Fibroblast of skin of left biceps (primary cell): ENCODE measurements at regions not wholly inside any gene's neighbourhood (a gene's known extent, or its start where the extent isn't known, plus 50 kb on each side); places are given as distances from the start of the nearest gene placed in this dataset.
"Not testable (repeated sequence)": the region's sequence is repeated elsewhere in the genome, so short reads cannot be mapped to it uniquely, and the experiment has no call there.

ENCODE experiments used
- DNase-seq, 2 experiments: peaks; one replicate each; pipeline ENCODE4 v3.0.0-alpha.2; 2013; ENCODE audit warnings: low read depth in 2 of 2

DNA sequence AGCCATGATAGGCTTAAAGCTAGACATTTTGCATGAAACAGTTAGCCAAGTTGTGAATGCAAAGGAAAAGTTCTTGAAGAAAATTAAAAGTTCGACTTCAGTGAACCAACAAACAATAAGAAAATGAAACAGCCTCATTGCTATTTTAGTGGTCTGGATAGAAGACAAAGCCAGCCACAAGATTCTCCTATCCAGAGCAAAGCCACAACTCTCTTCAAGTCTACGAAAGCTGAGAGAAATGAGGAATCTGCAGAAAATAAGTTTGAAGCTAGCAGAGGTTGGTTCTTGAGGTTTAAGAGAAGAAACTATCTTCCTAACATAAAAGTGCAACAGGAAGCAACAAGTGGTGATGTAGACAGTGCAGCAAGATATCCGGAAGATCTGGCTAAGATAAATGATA, 271.4 kb upstream of the GRM3 start:
- DNase-seq = no peak

DNA sequence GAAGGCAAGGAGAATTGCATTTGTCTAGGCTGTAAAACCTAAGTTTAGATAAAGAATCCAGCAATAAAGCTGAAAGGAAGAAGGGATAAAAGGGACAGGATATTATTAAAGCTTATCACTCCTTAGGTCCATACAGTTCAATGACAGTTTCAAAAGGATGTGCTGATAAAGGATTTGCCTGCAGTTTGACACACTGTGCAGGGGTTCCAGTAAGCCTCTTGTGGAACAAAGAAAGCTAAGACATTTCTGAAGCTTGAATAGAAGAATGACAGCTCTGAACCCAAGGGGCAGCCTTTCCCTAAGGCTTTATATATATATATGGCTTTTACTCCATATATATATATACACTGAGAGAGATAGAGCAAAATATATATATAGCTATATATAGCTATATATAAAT, 276.8 kb upstream of the GRM3 start:
- DNase-seq = no peak

- DNase-seq = not testable (repeated sequence)
These were observed 303.3 kb upstream of the GRM3 start for GRCh38 chr7:86340407-86340806.

GRCh38 chr7:86339051-86339450, 304.7 kb upstream of the GRM3 start:
- no peak for DNase-seq

- no peak for DNase-seq
These were observed 314.8 kb upstream of the GRM3 start for GRCh38 chr7:86328801-86329433.

GRCh38 chr7:86326847-86327246, 316.9 kb upstream of the GRM3 start:
- DNase-seq = no peak

DNA sequence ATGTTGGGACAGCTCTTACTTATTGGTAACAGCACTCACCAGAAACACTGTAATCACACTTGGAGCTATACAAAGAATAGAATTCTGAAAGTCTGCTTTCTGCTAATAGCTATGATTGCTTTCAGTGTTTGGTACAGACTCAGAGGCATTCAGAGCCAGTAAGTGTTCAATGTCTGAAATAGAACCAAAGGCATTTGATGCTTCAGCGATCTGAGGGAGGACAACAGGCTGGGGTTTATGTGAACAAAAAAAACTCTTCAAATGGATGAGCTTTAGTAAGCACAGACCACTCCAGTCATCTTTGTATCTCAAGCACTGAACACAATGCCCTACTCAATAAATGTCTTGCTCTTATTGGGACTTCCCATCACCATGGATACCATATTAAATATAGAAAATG, 322.8 kb upstream of the GRM3 start:
- DNase-seq = no peak

DNA sequence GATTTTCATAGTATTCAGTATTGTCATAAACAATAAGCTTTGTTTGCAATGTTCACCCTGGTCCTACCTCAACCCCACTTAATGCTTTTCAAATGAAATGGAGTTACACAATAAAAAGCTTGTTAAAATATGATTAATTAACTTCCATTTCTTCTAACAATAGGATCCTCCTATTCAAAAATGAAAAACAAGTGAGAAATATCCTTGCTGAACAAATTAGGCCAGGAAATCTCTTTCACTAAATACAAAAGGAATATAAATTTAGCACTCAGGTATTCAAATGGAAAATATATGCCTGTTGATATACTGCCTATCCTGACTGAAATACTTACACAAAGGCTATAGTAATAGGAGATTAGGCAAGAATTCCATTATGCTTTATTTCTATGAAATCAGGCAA, 323.4 kb upstream of the GRM3 start:
- DNase-seq = no peak

GRCh38 chr7:86313842-86314241, 329.9 kb upstream of the GRM3 start:
- no peak for DNase-seq

DNA sequence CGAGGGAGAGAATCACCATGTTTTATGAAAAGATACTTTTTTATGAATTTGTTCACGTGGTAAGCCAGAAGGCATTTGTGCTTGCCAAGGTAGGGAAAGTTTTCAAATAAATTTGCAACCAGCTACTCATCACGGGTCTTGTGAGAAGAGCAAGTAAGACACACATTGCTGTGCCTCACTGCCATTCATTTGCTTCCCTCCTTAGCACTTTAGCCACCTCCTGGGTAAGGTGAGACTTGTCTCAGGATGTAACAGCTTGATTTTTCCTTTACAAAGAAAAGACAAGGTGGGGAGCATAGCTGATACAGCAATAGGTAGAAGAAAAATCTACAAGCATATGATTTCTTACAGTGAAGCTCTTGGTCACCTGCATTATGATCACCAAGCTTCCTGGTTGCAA, 342.4 kb upstream of the GRM3 start:
- DNase-seq = no peak

DNA sequence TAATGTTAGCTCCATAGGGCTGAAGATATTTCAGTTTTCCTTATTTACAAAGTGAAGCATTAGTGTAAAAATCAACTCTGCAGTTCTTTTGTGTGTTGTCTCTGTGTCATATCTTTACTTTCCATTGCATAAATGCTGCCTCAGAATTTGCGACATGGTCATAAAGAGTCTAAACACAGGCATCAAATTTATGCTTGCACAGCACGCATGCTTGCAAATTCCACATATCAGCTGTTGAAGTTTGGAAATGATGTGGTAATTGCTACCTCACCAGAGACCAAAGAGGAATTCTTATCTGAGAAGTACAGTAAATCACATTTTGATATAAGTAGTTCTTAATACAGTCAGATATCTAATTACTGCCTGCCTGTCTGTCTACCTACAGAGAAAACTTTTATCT, 348.2 kb upstream of the GRM3 start:
- no peak for DNase-seq

- no peak for DNase-seq
These were observed 361.6 kb upstream of the GRM3 start for GRCh38 chr7:86282014-86282682.

DNA sequence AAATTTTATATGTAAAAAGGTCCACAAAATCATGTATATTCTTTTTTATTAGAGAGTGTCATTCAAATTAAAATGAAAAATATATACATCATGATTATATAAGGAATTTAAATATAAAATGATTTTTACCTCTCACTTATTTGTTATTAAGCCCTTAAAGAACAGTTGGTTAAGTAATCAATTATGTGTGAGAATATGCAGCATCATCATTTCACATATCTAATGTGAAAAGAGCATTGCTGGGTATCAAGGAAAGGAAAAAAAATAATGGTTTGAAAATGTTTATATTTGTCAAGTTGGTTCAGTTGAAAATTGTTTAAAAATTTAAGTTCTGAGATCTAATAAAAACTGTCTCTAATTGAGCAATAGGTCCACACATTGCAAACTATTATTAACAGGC, 363.6 kb upstream of the GRM3 start:
- no peak for DNase-seq

GRCh38 chr7:86262781-86263180, 380.9 kb upstream of the GRM3 start:
- DNase-seq = no peak

DNA sequence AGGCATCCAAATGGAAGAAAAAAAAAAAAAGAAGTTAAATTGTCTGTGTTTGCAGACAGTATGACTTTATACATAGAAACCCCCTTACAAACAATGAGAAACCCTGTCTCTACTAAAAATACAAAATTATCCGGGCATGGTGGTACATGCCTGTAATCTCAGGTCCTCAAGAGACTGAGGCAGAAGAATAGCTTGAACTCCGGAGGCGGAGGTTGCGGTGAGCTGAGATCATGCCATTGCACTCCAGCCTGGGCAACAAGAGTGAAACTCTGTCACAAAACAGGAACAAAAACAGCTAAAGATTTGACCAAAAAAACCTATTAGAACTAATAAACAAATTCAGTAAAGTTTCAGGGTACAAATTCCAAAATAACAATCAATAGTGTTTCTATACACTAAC, 385.8 kb upstream of the GRM3 start:
- no peak for DNase-seq

DNA sequence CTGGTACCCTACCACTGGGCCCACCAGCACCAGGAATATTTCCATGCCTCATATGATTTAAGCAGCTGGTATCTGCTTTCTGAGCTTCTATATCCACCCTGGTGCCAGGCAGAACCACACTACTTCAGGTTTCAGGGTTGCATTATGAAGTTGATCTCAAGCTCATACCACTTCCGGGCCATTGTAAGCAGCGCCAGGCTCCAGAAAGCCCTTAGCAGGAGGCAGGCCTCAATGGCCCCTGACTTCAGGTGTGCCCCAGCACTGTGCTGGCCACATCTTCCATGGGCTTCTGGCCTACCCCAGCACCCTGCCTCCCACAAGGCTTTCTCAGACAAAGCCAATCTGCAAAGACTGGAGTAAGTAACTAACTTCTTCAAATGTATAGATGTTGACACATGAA, 391.3 kb upstream of the GRM3 start:
- DNase-seq = no peak

DNA sequence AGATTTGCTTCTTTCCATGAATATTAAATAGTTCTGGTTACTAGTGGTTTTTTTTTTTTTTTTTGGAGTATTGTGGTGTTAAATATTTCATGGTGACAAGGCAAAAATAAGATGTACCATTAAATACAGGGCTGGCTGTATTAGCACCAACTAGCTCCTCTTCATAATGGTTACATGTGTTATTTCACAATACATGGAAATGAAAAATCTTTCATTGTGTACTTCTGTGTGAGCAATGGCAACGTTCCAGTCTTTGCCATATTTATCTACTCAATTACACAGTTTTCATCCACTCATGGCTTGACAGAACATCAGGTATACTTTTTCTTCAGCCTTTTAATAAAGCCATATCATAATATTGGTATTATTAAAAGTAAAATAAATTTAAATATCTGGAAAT, 394.7 kb upstream of the GRM3 start:
- no peak for DNase-seq

GRCh38 chr7:86243171-86243570, 400.5 kb upstream of the GRM3 start:
- no peak for DNase-seq

GRCh38 chr7:86226191-86226590, 417.5 kb upstream of the GRM3 start:
- DNase-seq = no peak

GRCh38 chr7:86222806-86223205, 420.9 kb upstream of the GRM3 start:
- no peak for DNase-seq

DNA sequence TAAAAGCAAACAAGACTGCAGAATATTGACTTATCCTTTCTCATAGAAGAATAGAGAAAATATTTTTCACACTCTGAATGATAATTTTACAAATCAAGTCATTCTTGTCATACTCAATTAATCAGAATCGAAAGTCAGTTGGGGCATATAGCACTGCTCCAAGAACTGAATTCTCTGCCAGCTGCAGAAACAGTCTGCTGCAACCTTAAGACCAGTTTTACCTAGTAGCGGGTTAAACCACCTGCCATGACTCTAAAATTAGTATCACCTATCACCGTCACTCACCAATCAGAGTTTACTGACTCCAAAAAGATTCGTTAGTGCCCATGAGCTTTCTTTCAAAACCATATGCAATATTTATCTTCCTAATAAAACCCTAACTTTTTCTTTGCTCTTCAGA, 429.0 kb upstream of the GRM3 start:
- no peak for DNase-seq

DNA sequence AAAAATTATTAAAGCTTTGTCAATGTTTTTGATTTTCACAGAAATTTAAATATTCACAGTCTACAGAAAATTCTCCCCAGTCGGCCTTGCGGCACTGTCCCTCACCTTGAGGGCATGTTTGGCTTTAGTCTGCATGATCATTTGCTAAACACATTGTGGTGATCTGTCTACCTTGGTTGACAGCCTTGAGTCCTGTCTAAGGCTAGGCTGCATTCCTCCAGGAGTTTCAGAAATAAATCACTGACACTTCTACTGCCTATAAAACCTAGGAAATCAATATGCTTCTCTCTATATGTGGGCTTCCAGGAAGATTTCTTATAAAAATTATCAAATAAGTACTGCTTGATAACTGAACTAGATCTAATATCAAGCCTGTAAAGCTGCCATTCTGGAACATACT, 430.7 kb upstream of the GRM3 start:
- no peak for DNase-seq

GRCh38 chr7:86209036-86209435, 434.7 kb upstream of the GRM3 start:
- no peak for DNase-seq

- DNase-seq = no peak
These were observed 436.0 kb upstream of the GRM3 start for GRCh38 chr7:86207740-86208139.
